SK-N-MC (cell line): ENCODE measurements at regions not wholly inside any gene's neighbourhood (a gene's known extent, or its start where the extent isn't known, plus 50 kb on each side); places are given as distances from the start of the nearest gene placed in this dataset.
"Not testable (repeated sequence)": the region's sequence is repeated elsewhere in the genome, so short reads cannot be mapped to it uniquely, and the experiment has no call there.

Experiments
- EZH2 ChIP-seq: fragments of 200-600 bp; sonication (generic); IDR thresholded peaks from one replicate; pipeline ENCODE4 v1.6.1; 2017; ENCODE audit warnings: antibody characterized with exemption
- POLR2AphosphoS5 ChIP-seq: IDR thresholded peaks from 2 replicates; pipeline ENCODE4 v1.6.1; 2012; ENCODE audit warnings: mild to moderate bottlenecking, low read depth, low read length, borderline replicate concordance

GRCh38 chr10:46845194-46845593, 66.0 kb upstream of the PTPN20 start:
- not testable (repeated sequence) for TF ChIP-seq EZH2, POLR2AphosphoS5
